DND-41 (cell line): ENCODE measurements at regions not wholly inside any gene's neighbourhood (a gene's known extent, or its start where the extent isn't known, plus 50 kb on each side); places are given as distances from the start of the nearest gene placed in this dataset.

Experiments
- ATAC-seq: fragments of 200-7000 bp; cut with Tn5 transposase; 3 replicates; pipeline ENCODE4 v1.9.1; 2021; ENCODE audit warnings: low read depth; ENCODE audit not compliant: insufficient read depth
- DNase-seq: peaks from one replicate; pipeline ENCODE4 v3.0.0-alpha.2; 2020
- H2AFZ ChIP-seq: 2 replicates; pipeline ENCODE4 v1.6.0; 2012; ENCODE audit warnings: low read depth, low read length
- H3K27ac ChIP-seq: 2 replicates; pipeline ENCODE4 v1.5.1; 2012; ENCODE audit warnings: low read length, inconsistent platforms
- H3K27me3 ChIP-seq: fragments of 200-600 bp; sonication (generic); 2 replicates; pipeline ENCODE4 v1.6.0; 2012; ENCODE audit warnings: low read length, mild to moderate bottlenecking, inconsistent platforms; ENCODE audit not compliant: insufficient read depth, poor library complexity
- H3K36me3 ChIP-seq: 2 replicates; pipeline ENCODE4 v1.5.1; 2012; ENCODE audit warnings: low read length, inconsistent platforms; ENCODE audit not compliant: insufficient read depth
- H3K4me1 ChIP-seq: 2 replicates; pipeline ENCODE4 v1.5.1; 2012; ENCODE audit warnings: mild to moderate bottlenecking, low read length; ENCODE audit not compliant: insufficient read depth
- H3K4me2 ChIP-seq: 2 replicates; pipeline ENCODE4 v1.6.0; 2012; ENCODE audit warnings: mild to moderate bottlenecking, moderate library complexity, low read length, inconsistent platforms; ENCODE audit not compliant: insufficient read depth
- H3K4me3 ChIP-seq, 2 experiments: fragments of 200-600 bp in 1 of 2; shearing (Covaris generic) in 1 of 2; 2 replicates each; pipeline ENCODE4 v1.5.1; 2012 to 2016; ENCODE audit warnings: inconsistent platforms in 2 of 2, low read length in 2 of 2, mild to moderate bottlenecking in 2 of 2, low read depth in 1 of 2, moderate library complexity in 1 of 2
- H3K79me2 ChIP-seq: 2 replicates; pipeline ENCODE4 v1.6.0; 2012; ENCODE audit warnings: low read length, inconsistent platforms; ENCODE audit not compliant: insufficient read depth
- H3K9ac ChIP-seq: 2 replicates; pipeline ENCODE4 v1.6.0; 2012; ENCODE audit warnings: low read depth, mild to moderate bottlenecking, inconsistent platforms, low read length, moderate library complexity
- H3K9me3 ChIP-seq: 2 replicates; pipeline ENCODE4 v1.5.1; 2012; ENCODE audit warnings: low read length, moderate library complexity, mild to moderate bottlenecking, inconsistent platforms; ENCODE audit not compliant: insufficient read depth, severe bottlenecking
- H4K20me1 ChIP-seq: 2 replicates; pipeline ENCODE4 v1.6.0; 2012; ENCODE audit warnings: low read length; ENCODE audit not compliant: insufficient read depth
- EZH2 ChIP-seq: IDR thresholded peaks from 3 replicates; pipeline ENCODE4 v1.6.1; 2012; ENCODE audit warnings: borderline replicate concordance, low read depth, mild to moderate bottlenecking, moderate library complexity, low read length, inconsistent platforms; ENCODE audit not compliant: severe bottlenecking
- TF ChIP-seq, protein P1 (sequence below): IDR thresholded peaks from 2 replicates; pipeline ENCODE4 v1.5.1; 2012; ENCODE audit warnings: borderline replicate concordance, low read length, moderate library complexity, mild to moderate bottlenecking; ENCODE audit not compliant: poor library complexity, severe bottlenecking; ENCODE audit errors: extremely low read depth

DNA sequence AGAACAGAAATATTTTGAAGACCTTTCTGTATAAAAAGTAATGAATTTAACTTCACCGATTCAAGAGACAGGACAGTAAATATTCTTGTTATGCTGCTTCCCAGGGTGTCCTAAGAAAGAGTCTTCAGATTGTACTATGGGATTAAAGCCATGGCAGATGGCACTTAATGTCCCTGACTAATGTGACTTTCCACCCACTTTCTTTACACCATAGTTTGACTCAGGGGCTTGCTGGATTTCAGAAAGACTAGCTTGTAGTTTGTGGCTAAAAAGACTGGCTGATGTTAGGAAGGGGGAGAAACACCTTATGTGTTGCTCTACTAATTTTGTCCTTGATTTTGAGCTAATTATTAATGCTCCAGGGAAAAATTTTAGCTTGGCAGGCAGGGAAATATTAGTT, 75.9 kb downstream of the UTRN start:
- Histone ChIP-seq H3K9me3 (no peaks in the 10 kb centered on the region), H2AFZ (no peak overlapping the region), H3K27me3 (no peaks in the 10 kb centered on the region), H4K20me1 (no peaks in the 10 kb centered on the region), H3K36me3 (no peaks in the 10 kb centered on the region), H3K79me2 (peaks cover 99% of the 10 kb centered on the region), H3K27ac (no peak overlapping the region), H3K9ac (no peak overlapping the region), H3K4me3 (no peak overlapping the region), H3K4me2 (no peak overlapping the region), H3K4me1 (no peaks in the 10 kb centered on the region)
- DNase-seq (no peak), ATAC-seq (no peak)
- TF ChIP-seq, protein P1, sequence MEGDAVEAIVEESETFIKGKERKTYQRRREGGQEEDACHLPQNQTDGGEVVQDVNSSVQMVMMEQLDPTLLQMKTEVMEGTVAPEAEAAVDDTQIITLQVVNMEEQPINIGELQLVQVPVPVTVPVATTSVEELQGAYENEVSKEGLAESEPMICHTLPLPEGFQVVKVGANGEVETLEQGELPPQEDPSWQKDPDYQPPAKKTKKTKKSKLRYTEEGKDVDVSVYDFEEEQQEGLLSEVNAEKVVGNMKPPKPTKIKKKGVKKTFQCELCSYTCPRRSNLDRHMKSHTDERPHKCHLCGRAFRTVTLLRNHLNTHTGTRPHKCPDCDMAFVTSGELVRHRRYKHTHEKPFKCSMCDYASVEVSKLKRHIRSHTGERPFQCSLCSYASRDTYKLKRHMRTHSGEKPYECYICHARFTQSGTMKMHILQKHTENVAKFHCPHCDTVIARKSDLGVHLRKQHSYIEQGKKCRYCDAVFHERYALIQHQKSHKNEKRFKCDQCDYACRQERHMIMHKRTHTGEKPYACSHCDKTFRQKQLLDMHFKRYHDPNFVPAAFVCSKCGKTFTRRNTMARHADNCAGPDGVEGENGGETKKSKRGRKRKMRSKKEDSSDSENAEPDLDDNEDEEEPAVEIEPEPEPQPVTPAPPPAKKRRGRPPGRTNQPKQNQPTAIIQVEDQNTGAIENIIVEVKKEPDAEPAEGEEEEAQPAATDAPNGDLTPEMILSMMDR = no peak
- TF ChIP-seq EZH2 = no peak

DNA sequence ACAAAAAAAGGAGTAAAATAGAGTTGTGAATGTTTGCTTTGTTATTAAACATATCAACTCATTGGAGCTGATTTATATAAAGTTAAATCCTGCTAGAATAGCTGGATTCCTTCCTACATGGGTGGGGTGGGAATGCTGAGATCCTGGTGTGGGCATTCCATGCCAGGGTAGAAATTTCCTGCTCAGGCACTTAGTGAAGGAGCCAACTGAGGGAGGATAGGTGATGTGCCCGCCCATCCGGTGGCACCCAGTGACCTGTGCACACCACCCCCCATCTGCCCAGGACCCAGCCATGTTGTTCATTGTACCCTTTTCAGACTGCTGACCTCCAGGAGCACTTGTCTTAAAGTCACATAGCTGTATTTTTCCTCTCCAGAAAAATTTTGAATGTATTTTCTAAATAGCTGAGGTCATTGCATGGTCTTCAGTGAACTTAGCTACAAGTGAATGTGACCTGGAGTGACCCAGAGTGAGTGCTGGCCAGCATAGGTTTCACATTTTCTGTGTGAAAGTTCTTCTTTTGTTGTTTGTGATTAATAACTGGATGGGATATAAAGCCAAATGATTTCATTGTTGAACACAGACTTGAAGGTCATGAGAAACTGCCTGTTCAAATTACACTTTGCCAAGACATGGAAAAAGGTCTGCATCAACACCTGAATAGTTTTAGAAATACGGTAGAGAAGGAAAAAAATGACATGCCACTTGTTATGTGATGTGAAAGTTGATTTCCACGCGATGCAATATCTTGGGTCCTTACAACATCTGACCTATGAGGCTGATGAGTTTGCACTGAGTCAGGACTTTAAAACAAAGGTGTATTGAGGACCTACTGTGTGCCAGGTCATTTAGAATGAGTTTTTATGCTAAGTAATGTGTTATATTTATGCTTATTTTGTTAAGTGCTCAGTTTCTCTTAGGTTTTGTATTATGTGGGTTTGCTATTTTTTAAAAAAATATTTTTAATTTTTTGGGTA, 77.2 kb downstream of the UTRN start:
- Histone ChIP-seq H3K27me3 (no peaks in the 10 kb centered on the region), H3K36me3 (peaks cover 2% of the 10 kb centered on the region; the same call in 1 of the 2 replicates), H3K27ac (no peak overlapping the region), H4K20me1 (peaks cover 4% of the 10 kb centered on the region; the same call in 1 of the 2 replicates), H3K4me2 (no peak overlapping the region), H3K4me1 (no peaks in the 10 kb centered on the region), H3K9ac (no peak overlapping the region), H3K79me2 (peaks cover 97% of the 10 kb centered on the region), H2AFZ (no peak overlapping the region), H3K4me3 (no peak overlapping the region), H3K9me3 (no peaks in the 10 kb centered on the region)
- no peak for ATAC-seq
- DNase-seq = no peak
- TF ChIP-seq, protein P1 = no peak
- TF ChIP-seq EZH2 = no peak

DNA sequence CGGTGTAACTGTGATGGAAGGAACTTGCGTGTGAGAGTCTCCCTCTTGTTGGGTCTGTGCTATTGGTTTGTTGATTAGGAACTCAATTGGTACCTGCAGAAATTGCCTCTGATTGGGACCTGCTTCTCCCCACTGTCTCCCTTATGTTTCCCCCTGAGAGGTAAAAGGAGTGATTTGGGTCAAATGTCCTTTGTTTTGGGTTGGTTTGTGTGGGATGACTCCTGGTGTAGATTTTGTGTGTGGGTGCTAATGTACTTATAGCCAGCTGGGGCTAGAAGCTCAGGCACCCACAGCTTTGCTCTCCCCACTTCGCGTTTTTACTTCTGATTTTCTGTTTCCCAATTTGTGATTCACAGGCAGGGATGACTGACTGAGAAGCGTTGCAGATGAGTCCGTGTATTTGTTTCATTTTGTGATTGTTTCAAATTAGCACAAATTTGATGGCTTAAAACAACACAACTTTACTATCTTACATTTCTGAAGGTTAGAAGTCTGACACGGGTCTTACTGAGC, 79.1 kb downstream of the UTRN start:
- no peaks in the 10 kb centered on the region for H3K27me3 ChIP-seq
- TF ChIP-seq EZH2 = no peak
- TF ChIP-seq, protein P1 = no peak
- H2AFZ ChIP-seq = no peak overlapping the region
- no peaks in the 10 kb centered on the region for H3K9me3 ChIP-seq
- peaks cover 2% of the 10 kb centered on the region; the same call in 1 of the 2 replicates for H3K36me3 ChIP-seq
- no peak overlapping the region for H3K9ac ChIP-seq
- peaks cover 4% of the 10 kb centered on the region; the same call in 1 of the 2 replicates for H4K20me1 ChIP-seq
- no peak for DNase-seq
- peaks cover 97% of the 10 kb centered on the region for H3K79me2 ChIP-seq
- no peaks in the 10 kb centered on the region for H3K4me1 ChIP-seq
- no peak overlapping the region for H3K4me3 ChIP-seq
- no peak overlapping the region for H3K4me2 ChIP-seq
- ATAC-seq = no peak
- H3K27ac ChIP-seq = 0 out of 2 replicates have a peak overlapping the region, but pooled peaks have one; percentile 4
